GM23248 (cell line): ENCODE measurements at regions not wholly inside any gene's neighbourhood (a gene's known extent, or its start where the extent isn't known, plus 50 kb on each side); places are given as distances from the start of the nearest gene placed in this dataset.

Source experiments
- EZH2 ChIP-seq: fragments of 200-600 bp; sonication (generic); IDR thresholded peaks from 2 replicates; pipeline ENCODE4 v1.6.1; 2018; ENCODE audit warnings: antibody characterized with exemption, mild to moderate bottlenecking; ENCODE audit not compliant: insufficient read depth, poor library complexity, severe bottlenecking
- EZH2phosphoT487 ChIP-seq: fragments of 200-600 bp; sonication (generic); IDR thresholded peaks from 2 replicates; pipeline ENCODE4 v1.6.1; 2018; ENCODE audit warnings: antibody characterized with exemption, moderate library complexity, mild to moderate bottlenecking, low read depth; ENCODE audit not compliant: insufficient read depth

- TF ChIP-seq EZH2 (no peak), EZH2phosphoT487 (no peak)
These were observed 75.1 kb upstream of the LDAH start for GRCh38 chr2:20897874-20898453.
